OCI-LY7 (cell line): ENCODE measurements at regions not wholly inside any gene's neighbourhood (a gene's known extent, or its start where the extent isn't known, plus 50 kb on each side); places are given as distances from the start of the nearest gene placed in this dataset. TPM values are rescaled to one million over a fixed set of nuclear protein-coding genes. Genes with fewer than 3 reads are reported as not detected.
A peak's percentile ranks its signal among the peaks of the same experiment; 100 is the strongest.

Source experiments
- BruUV-seq: library from RNA; stranded (reverse); fragments of 400-500 nt; replicated peaks from 2 replicates; lab custom pipeline; 2021; lab: Mats Ljungman, UMichigan
- CTCF ChIA-PET: fragments of 300-600 bp; sonication (Branson Sonifier 250); formaldehyde crosslinking; loops from one replicate; lab custom pipeline; 2022; ENCODE audit warnings: antibody characterized with exemption; ENCODE audit not compliant: unreplicated experiment; lab: Charles Lee
- POLR2A ChIA-PET: fragments of 300-600 bp; sonication (Branson Sonifier 250); formaldehyde crosslinking; loops from one replicate; lab custom pipeline; 2022; ENCODE audit warnings: antibody characterized with exemption; lab: Charles Lee
- DNase-seq: peaks from one replicate; pipeline ENCODE4 v3.0.0-alpha.2; 2015; ENCODE audit warnings: low spot score
- H2AFZ ChIP-seq: fragments of 200-600 bp; sonication (generic), shearing (Covaris generic); 2 replicates; pipeline ENCODE4 v1.6.1; 2014; ENCODE audit warnings: mild to moderate bottlenecking, antibody characterized with exemption, low read length, moderate library complexity
- H3K27ac ChIP-seq: fragments of 200-600 bp; sonication (generic); 2 replicates; pipeline ENCODE4 v1.5.1; 2014; ENCODE audit warnings: mixed run types, low read depth, mild to moderate bottlenecking, moderate library complexity, low read length, inconsistent platforms; ENCODE audit not compliant: poor library complexity, severe bottlenecking
- H3K36me3 ChIP-seq: fragments of 200-600 bp; sonication (generic); 2 replicates; pipeline ENCODE4 v1.6.1; 2014; ENCODE audit warnings: mild to moderate bottlenecking, antibody characterized with exemption, low read length, moderate library complexity, mixed read lengths; ENCODE audit not compliant: insufficient read depth
- H3K4me1 ChIP-seq: fragments of 200-600 bp; sonication (generic); 2 replicates; pipeline ENCODE4 v1.5.1; 2014; ENCODE audit warnings: mild to moderate bottlenecking, low read length; ENCODE audit not compliant: insufficient read depth, poor library complexity, severe bottlenecking
- H3K4me2 ChIP-seq: fragments of 200-600 bp; sonication (generic); 2 replicates; pipeline ENCODE4 v1.6.1; 2014; ENCODE audit warnings: mild to moderate bottlenecking, low read length
- H3K4me3 ChIP-seq: fragments of 200-600 bp; sonication (generic); 2 replicates; pipeline ENCODE4 v1.5.1; 2014; ENCODE audit warnings: mild to moderate bottlenecking, low read depth, low read length; ENCODE audit not compliant: poor library complexity, severe bottlenecking
- H3K79me2 ChIP-seq: fragments of 200-600 bp; sonication (generic); 2 replicates; pipeline ENCODE4 v1.6.1; 2016; ENCODE audit warnings: low read depth, mild to moderate bottlenecking, low read length, moderate library complexity, mixed read lengths; ENCODE audit not compliant: insufficient read depth
- H3K9me2 ChIP-seq: fragments of 200-600 bp; sonication (generic); 2 replicates; pipeline ENCODE4 v1.6.1; 2016; ENCODE audit warnings: mild to moderate bottlenecking, low read length, mixed read lengths; ENCODE audit not compliant: insufficient read depth
- H3K9me3 ChIP-seq: fragments of 200-600 bp; sonication (generic); 2 replicates; pipeline ENCODE4 v1.6.1; 2014; ENCODE audit warnings: mild to moderate bottlenecking, mixed run types, low read length, mixed read lengths
- H4K20me1 ChIP-seq: fragments of 200-600 bp; sonication (generic); 2 replicates; pipeline ENCODE4 v1.6.1; 2014; ENCODE audit warnings: mild to moderate bottlenecking, antibody characterized with exemption, low read length, moderate library complexity, mixed read lengths; ENCODE audit not compliant: insufficient read depth
- EZH2phosphoT487 ChIP-seq: fragments of 200-600 bp; sonication (generic); IDR thresholded peaks from 2 replicates; pipeline ENCODE4 v1.6.1; 2018; ENCODE audit warnings: low read depth, borderline replicate concordance, mild to moderate bottlenecking, mixed run types, antibody characterized with exemption, low read length, moderate library complexity, mixed read lengths
- intact Hi-C: fragments of 100-400 bp; cut with micrococcal nuclease; formaldehyde crosslinking; loops from one replicate; pipeline ENCODE4 v1.10.0; 2022; ENCODE audit not compliant: unreplicated experiment
- small RNA-seq: library from RNA; depleted of rRNA; stranded (forward); fragments of <200 nt; gene quantifications from one replicate; pipeline ENCODE3, GENCODE V24; 2014
- TF ChIP-seq, protein P1 (sequence below): fragments of 200-600 bp; sonication (generic); conservative IDR thresholded peaks from 2 replicates; pipeline ENCODE4 v1.5.1; 2014; ENCODE audit warnings: mild to moderate bottlenecking, antibody characterized with exemption, low read length, moderate library complexity, mixed read lengths

GRCh38 chr17:22600644-22601298 lies 908.4 kb downstream of the KCNJ18 start:
- Histone ChIP-seq H4K20me1 (no peaks in the 10 kb centered on the region), H3K9me3 (no peaks in the 10 kb centered on the region), H3K36me3 (no peaks in the 10 kb centered on the region), H3K4me3 (no peak overlapping the region), H3K9me2 (no peaks in the 10 kb centered on the region), H2AFZ (no peak overlapping the region), H3K4me2 (no peak overlapping the region), H3K4me1 (no peaks in the 10 kb centered on the region), H3K27ac (no peak overlapping the region), H3K79me2 (no peaks in the 10 kb centered on the region)
- POLR2A ChIA-PET, result no interaction called here
- no TSS peak for BruUV-seq
- no peak for TF ChIP-seq EZH2phosphoT487
- TF ChIP-seq, protein P1, sequence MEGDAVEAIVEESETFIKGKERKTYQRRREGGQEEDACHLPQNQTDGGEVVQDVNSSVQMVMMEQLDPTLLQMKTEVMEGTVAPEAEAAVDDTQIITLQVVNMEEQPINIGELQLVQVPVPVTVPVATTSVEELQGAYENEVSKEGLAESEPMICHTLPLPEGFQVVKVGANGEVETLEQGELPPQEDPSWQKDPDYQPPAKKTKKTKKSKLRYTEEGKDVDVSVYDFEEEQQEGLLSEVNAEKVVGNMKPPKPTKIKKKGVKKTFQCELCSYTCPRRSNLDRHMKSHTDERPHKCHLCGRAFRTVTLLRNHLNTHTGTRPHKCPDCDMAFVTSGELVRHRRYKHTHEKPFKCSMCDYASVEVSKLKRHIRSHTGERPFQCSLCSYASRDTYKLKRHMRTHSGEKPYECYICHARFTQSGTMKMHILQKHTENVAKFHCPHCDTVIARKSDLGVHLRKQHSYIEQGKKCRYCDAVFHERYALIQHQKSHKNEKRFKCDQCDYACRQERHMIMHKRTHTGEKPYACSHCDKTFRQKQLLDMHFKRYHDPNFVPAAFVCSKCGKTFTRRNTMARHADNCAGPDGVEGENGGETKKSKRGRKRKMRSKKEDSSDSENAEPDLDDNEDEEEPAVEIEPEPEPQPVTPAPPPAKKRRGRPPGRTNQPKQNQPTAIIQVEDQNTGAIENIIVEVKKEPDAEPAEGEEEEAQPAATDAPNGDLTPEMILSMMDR, result peak; percentile 76
- CTCF ChIA-PET, result no interaction called here
- intact Hi-C loops, result no loop called here
- peak; percentile 54 for DNase-seq

Small RNA genes lying in the stretch of these regions (small RNA-seq; reads per million reads assigned to genes)
- gene ABBA01006766.1, result not detected
- not detected for gene NMTRS-TGA3-1
